GM19351 (cell line): ENCODE measurements at regions not wholly inside any gene's neighbourhood (a gene's known extent, or its start where the extent isn't known, plus 50 kb on each side); places are given as distances from the start of the nearest gene placed in this dataset.

Experiments used
- ATAC-seq: cut with Tn5 transposase; IDR thresholded peaks from one replicate; pipeline ENCODE4 v1.9.1; 2021; ENCODE audit warnings: mild to moderate bottlenecking, moderate library complexity; ENCODE audit not compliant: unreplicated experiment

- no peak for ATAC-seq
These were observed 359.2 kb downstream of the KCTD12 start for GRCh38 chr13:76527041-76527440.

GRCh38 chr13:76523740-76524340 lies 362.4 kb downstream of the KCTD12 start:
- peak; percentile 97 for ATAC-seq

- no peak for ATAC-seq
These were observed 364.0 kb downstream of the KCTD12 start for GRCh38 chr13:76522083-76522755.

GRCh38 chr13:76519685-76520084 lies 366.5 kb downstream of the KCTD12 start:
- no peak for ATAC-seq

GRCh38 chr13:76516586-76516985 lies 369.6 kb downstream of the KCTD12 start:
- no peak for ATAC-seq

- ATAC-seq, result no peak
These were observed 370.2 kb downstream of the KCTD12 start for GRCh38 chr13:76516013-76516412.

- no peak for ATAC-seq
These were observed 373.5 kb downstream of the KCTD12 start for GRCh38 chr13:76512721-76513145.

GRCh38 chr13:76505437-76505836 lies 380.8 kb downstream of the KCTD12 start:
- no peak for ATAC-seq

- ATAC-seq, result no peak
These were observed 382.4 kb downstream of the KCTD12 start for GRCh38 chr13:76503766-76504165.

- no peak for ATAC-seq
These were observed 382.9 kb downstream of the KCTD12 start for GRCh38 chr13:76503291-76503690.

GRCh38 chr13:76500894-76501293 lies 385.3 kb downstream of the KCTD12 start:
- ATAC-seq, result no peak

- ATAC-seq, result no peak
These were observed 386.3 kb downstream of the KCTD12 start for GRCh38 chr13:76499891-76500290.

GRCh38 chr13:76489274-76489673 lies 396.9 kb downstream of the KCTD12 start:
- ATAC-seq, result no peak

GRCh38 chr13:76481738-76482137 lies 404.5 kb downstream of the KCTD12 start:
- ATAC-seq, result no peak

- ATAC-seq, result no peak
These were observed 411.2 kb downstream of the KCTD12 start for GRCh38 chr13:76474966-76475365.

- ATAC-seq, result no peak
These were observed 411.8 kb downstream of the KCTD12 start for GRCh38 chr13:76474356-76474755.

GRCh38 chr13:76473552-76474134 lies 412.6 kb downstream of the KCTD12 start:
- ATAC-seq, result peak; percentile 100

- no peak for ATAC-seq
These were observed 413.3 kb downstream of the KCTD12 start for GRCh38 chr13:76472916-76473315.

- ATAC-seq, result no peak
These were observed 414.7 kb downstream of the KCTD12 start for GRCh38 chr13:76471486-76471885.

- no peak for ATAC-seq
These were observed 415.2 kb downstream of the KCTD12 start for GRCh38 chr13:76470991-76471390.

- ATAC-seq, result no peak
These were observed 420.2 kb downstream of the KCTD12 start for GRCh38 chr13:76466043-76466442.

- ATAC-seq, result no peak
These were observed 422.9 kb downstream of the KCTD12 start for GRCh38 chr13:76463314-76463713.
